ENCODE measurements at regions not wholly inside any gene's neighbourhood (a gene's known extent, or its start where the extent isn't known, plus 50 kb on each side); places are given as distances from the start of the nearest gene placed in this dataset.

- TF ChIP-seq, protein P1, sequence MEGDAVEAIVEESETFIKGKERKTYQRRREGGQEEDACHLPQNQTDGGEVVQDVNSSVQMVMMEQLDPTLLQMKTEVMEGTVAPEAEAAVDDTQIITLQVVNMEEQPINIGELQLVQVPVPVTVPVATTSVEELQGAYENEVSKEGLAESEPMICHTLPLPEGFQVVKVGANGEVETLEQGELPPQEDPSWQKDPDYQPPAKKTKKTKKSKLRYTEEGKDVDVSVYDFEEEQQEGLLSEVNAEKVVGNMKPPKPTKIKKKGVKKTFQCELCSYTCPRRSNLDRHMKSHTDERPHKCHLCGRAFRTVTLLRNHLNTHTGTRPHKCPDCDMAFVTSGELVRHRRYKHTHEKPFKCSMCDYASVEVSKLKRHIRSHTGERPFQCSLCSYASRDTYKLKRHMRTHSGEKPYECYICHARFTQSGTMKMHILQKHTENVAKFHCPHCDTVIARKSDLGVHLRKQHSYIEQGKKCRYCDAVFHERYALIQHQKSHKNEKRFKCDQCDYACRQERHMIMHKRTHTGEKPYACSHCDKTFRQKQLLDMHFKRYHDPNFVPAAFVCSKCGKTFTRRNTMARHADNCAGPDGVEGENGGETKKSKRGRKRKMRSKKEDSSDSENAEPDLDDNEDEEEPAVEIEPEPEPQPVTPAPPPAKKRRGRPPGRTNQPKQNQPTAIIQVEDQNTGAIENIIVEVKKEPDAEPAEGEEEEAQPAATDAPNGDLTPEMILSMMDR (IDR thresholded peaks at IDR 0.05), result no peak
- no peak for TF ChIP-seq POLR2AphosphoS5 (IDR thresholded peaks at IDR 0.05)
- TF ChIP-seq POLR2A (IDR thresholded peaks at IDR 0.05; ENCODE audit: low read depth), result no peak
Measured at GRCh38 chr7:138176060-138176459, 99.8 kb downstream of the AKR1D1 start.

Data from esophagus muscularis mucosa (tissue), 3 donors.